SK-N-SH (cell line): ENCODE measurements at regions not wholly inside any gene's neighbourhood (a gene's known extent, or its start where the extent isn't known, plus 50 kb on each side); places are given as distances from the start of the nearest gene placed in this dataset.

Experiments
- CTCF ChIA-PET: fragments of 300-600, 350-600 bp; formaldehyde crosslinking; extraction: SDS; loops from one replicate; lab custom pipeline; 2021; lab: Yijun Ruan, JAX
- POLR2A ChIA-PET: fragments of 350-600 bp; sonication (Branson Sonifier 250); formaldehyde crosslinking; extraction: SDS; loops from one replicate; lab custom pipeline; 2020; ENCODE audit warnings: antibody characterized with exemption, inconsistent platforms; lab: Yijun Ruan, JAX
- DNase-seq: peaks from one replicate; pipeline ENCODE4 v3.0.0; 2012
- H2AFZ ChIP-seq: fragments of 200-600 bp; sonication (generic); 2 replicates; pipeline ENCODE4 v1.8.1; 2016; ENCODE audit warnings: antibody characterized with exemption, mild to moderate bottlenecking, low read depth
- H3F3A ChIP-seq: fragments of 200-600 bp; sonication (generic); replicated peaks from 2 replicates; pipeline ENCODE3; 2016; ENCODE audit warnings: antibody characterized with exemption, mild to moderate bottlenecking; ENCODE audit not compliant: insufficient read depth
- H3K27ac ChIP-seq, 2 experiments: fragments of 200-500 bp in 1 of 2; fragments of 200-600 bp in 1 of 2; sonication (Bioruptor generic) in 1 of 2; sonication (generic), shearing (Covaris generic) in 1 of 2; 2 replicates each; pipeline versions ENCODE4 v1.5.1 to v1.6.1; 2014 to 2016; ENCODE audit warnings: low read depth in 2 of 2, inconsistent platforms in 1 of 2, low read length in 1 of 2, mild to moderate bottlenecking in 1 of 2, mixed read lengths in 1 of 2
- H3K27me3 ChIP-seq: fragments of 200-600 bp; sonication (generic), shearing (Covaris generic); 2 replicates; pipeline ENCODE4 v1.6.1; 2016; ENCODE audit warnings: mixed run types; ENCODE audit not compliant: insufficient read depth
- H3K36me3 ChIP-seq, 2 experiments: fragments of 200-500 bp in 1 of 2; fragments of 200-600 bp in 1 of 2; sonication (Bioruptor generic) in 1 of 2; sonication (generic) in 1 of 2; replicated peaks in 1 of 2; 2 replicates each; pipeline versions ENCODE3 to v1.5.1; 2014 to 2016; ENCODE audit warnings: low read length in 1 of 2, mild to moderate bottlenecking in 1 of 2; ENCODE audit not compliant: insufficient read depth in 2 of 2, control insufficient read depth in 1 of 2
- H3K4me1 ChIP-seq, 2 experiments: fragments of 200-500 bp in 1 of 2; fragments of 200-600 bp in 1 of 2; sonication (Bioruptor generic) in 1 of 2; sonication (generic), shearing (Covaris generic) in 1 of 2; 2 replicates each; pipeline versions ENCODE4 v1.5.1 to v1.6.1; 2014 to 2016; ENCODE audit warnings: low read depth in 1 of 2, low read length in 1 of 2, mixed run types in 1 of 2; ENCODE audit not compliant: insufficient read depth in 2 of 2, control insufficient read depth in 1 of 2
- H3K4me2 ChIP-seq: fragments of 200-600 bp; sonication (generic), shearing (Covaris generic); 2 replicates; pipeline ENCODE4 v1.6.1; 2017; ENCODE audit warnings: mixed run types
- H3K4me3 ChIP-seq, 2 experiments: fragments of 200-500 bp in 1 of 2; fragments of 200-600 bp in 1 of 2; sonication (Bioruptor generic) in 1 of 2; sonication (generic), shearing (Covaris generic) in 1 of 2; 2 replicates each; pipeline versions ENCODE4 v1.5.1 to v1.8.1; 2014 to 2016; ENCODE audit warnings: low read depth in 2 of 2, inconsistent platforms in 1 of 2, low read length in 1 of 2, mild to moderate bottlenecking in 1 of 2, mixed read lengths in 1 of 2, moderate library complexity in 1 of 2
- H3K79me2 ChIP-seq: fragments of 200-600 bp; sonication (generic); 2 replicates; pipeline ENCODE4 v1.8.1; 2017; ENCODE audit warnings: mild to moderate bottlenecking; ENCODE audit not compliant: insufficient read depth
- H3K9ac ChIP-seq: fragments of 200-600 bp; sonication (generic); 2 replicates; pipeline ENCODE4 v1.6.1; 2017; ENCODE audit warnings: mixed run types
- H3K9me2 ChIP-seq: fragments of 200-600 bp; sonication (generic); 2 replicates; pipeline ENCODE4 v1.6.1; 2017; ENCODE audit warnings: mixed run types
- H3K9me3 ChIP-seq: fragments of 200-600 bp; sonication (generic); 2 replicates; pipeline ENCODE4 v1.6.1; 2017; ENCODE audit warnings: mixed run types, mild to moderate bottlenecking, moderate library complexity
- H4K20me1 ChIP-seq: fragments of 200-600 bp; sonication (generic); 2 replicates; pipeline ENCODE4 v1.6.1; 2017; ENCODE audit warnings: mild to moderate bottlenecking, mixed run types; ENCODE audit not compliant: insufficient read depth
- CTCF ChIP-seq: fragments of 200-600 bp; sonication (generic); IDR thresholded peaks from 2 replicates; pipeline ENCODE4 v1.6.1; 2017; ENCODE audit warnings: antibody characterized with exemption, mild to moderate bottlenecking, moderate library complexity
- EP300 ChIP-seq, 2 experiments: IDR thresholded peaks; 2 replicates each; pipeline versions ENCODE4 v1.4.0 to v1.6.1; 2012; ENCODE audit warnings: borderline replicate concordance in 1 of 2, low read depth in 1 of 2, low read length in 1 of 2
- EZH2phosphoT487 ChIP-seq: fragments of 200-600 bp; sonication (generic); IDR thresholded peaks from 2 replicates; pipeline ENCODE4 v1.6.1; 2017; ENCODE audit warnings: low read depth, mixed run types, mild to moderate bottlenecking, antibody characterized with exemption, moderate library complexity, borderline replicate concordance
- GABPA ChIP-seq: IDR thresholded peaks from 2 replicates; pipeline ENCODE4 v1.4.0; 2012; ENCODE audit warnings: low read depth, mild to moderate bottlenecking
- GATA2 ChIP-seq: sonication (generic); formaldehyde crosslinking; IDR thresholded peaks from 2 replicates; pipeline ENCODE4 v1.5.0; 2020; ENCODE audit warnings: mild to moderate bottlenecking, missing genetic modification reagents
- JUND ChIP-seq: IDR thresholded peaks from 2 replicates; pipeline ENCODE4 v1.4.0; 2012
- MXI1 ChIP-seq: IDR thresholded peaks from 2 replicates; pipeline ENCODE4 v1.6.1; 2012; ENCODE audit warnings: mild to moderate bottlenecking, low read depth, low read length, improper control_type of control experiment
- NFIC ChIP-seq: IDR thresholded peaks from 2 replicates; pipeline ENCODE4 v1.4.0; 2012; ENCODE audit warnings: borderline replicate concordance
- PBX3 ChIP-seq: IDR thresholded peaks from 2 replicates; pipeline ENCODE4; 2012
- POLR2AphosphoS5 ChIP-seq: IDR thresholded peaks from 2 replicates; pipeline ENCODE4 v1.6.1; 2012; ENCODE audit warnings: low read depth, low read length
- RAD21 ChIP-seq: IDR thresholded peaks from 2 replicates; pipeline ENCODE4 v1.6.1; 2012; ENCODE audit warnings: mild to moderate bottlenecking, low read length
- RFX5 ChIP-seq: IDR thresholded peaks from 2 replicates; pipeline ENCODE4 v1.6.1; 2012; ENCODE audit warnings: mild to moderate bottlenecking, improper control_type of control experiment, low read length
- RXRA ChIP-seq: IDR thresholded peaks from 2 replicates; pipeline ENCODE4 v1.4.0; 2012; ENCODE audit warnings: low read depth, mild to moderate bottlenecking, borderline replicate concordance
- SIN3A ChIP-seq: IDR thresholded peaks from 2 replicates; pipeline ENCODE4 v1.6.1; 2012; ENCODE audit warnings: low read depth, mild to moderate bottlenecking, low read length, moderate library complexity, borderline replicate concordance
- TAF1 ChIP-seq: IDR thresholded peaks from 2 replicates; pipeline ENCODE4 v1.6.1; 2012; ENCODE audit warnings: low read depth, mild to moderate bottlenecking, low read length, moderate library complexity, borderline replicate concordance
- TEAD4 ChIP-seq: IDR thresholded peaks from 2 replicates; pipeline ENCODE4 v1.4.0; 2012; ENCODE audit warnings: mild to moderate bottlenecking, borderline replicate concordance; ENCODE audit not compliant: insufficient read depth
- USF1 ChIP-seq: IDR thresholded peaks from 2 replicates; pipeline ENCODE4 v1.4.0; 2012; ENCODE audit warnings: low read depth, borderline replicate concordance
- YY1 ChIP-seq: IDR thresholded peaks from 2 replicates; pipeline ENCODE4 v1.4.0; 2012; ENCODE audit warnings: low read depth, mild to moderate bottlenecking
- whole genome bisulfite sequencing: methylation state at CpG from one replicate; pipeline ENCODE4 v1.1.6; 2017; ENCODE audit warnings: low lambda C conversion rate; 5-methylcytosine and 5-hydroxymethylcytosine counted together
- TF ChIP-seq, protein P1 (sequence below): IDR thresholded peaks from 2 replicates; pipeline ENCODE4 v1.4.0; 2012; ENCODE audit warnings: low read depth

DNA sequence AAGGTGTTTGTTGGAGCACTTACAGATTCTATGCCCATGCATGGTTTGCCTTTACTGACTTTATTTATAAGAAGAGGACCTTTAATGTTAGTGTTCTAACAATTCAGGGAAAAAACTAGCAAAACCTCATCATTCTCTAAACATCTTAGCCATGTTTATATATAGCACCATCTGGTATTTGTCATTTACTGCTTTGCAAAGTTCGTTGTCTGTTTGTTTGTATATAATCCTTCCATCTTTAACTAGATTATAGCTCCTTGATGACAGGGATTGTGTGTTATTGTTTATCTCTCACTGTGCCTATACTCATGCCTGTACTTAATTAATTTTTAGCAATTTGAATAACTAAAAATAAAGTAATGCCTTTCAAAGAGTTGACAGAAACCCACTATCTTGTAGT, 170.6 kb upstream of the PACRGL start:
- Histone ChIP-seq H3K9me2 (no peaks in the 10 kb centered on the region), H3F3A (peaks cover 26% of the 10 kb centered on the region), H3K79me2 (no peaks in the 10 kb centered on the region), H3K36me3 (peaks cover 54 to 58% of the 10 kb centered on the region in 2 experiments), H3K4me1 (peaks cover 0 to 12% of the 10 kb centered on the region in 2 experiments; a peak in 3 of 4 replicates), H3K4me2 (no peak overlapping the region), H3K27ac (no peak overlapping the region), H2AFZ (no peak overlapping the region), H3K9ac (no peak overlapping the region), H4K20me1 (no peaks in the 10 kb centered on the region), H3K27me3 (no peaks in the 10 kb centered on the region), H3K9me3 (no peaks in the 10 kb centered on the region), H3K4me3 (no peak overlapping the region)
- no peak for DNase-seq
- 71% methylated on average over 1 of the region's 1 CpG for WGBS
- POLR2A ChIA-PET, result no interaction called here
- CTCF ChIA-PET, result interaction anchor here (1.7 kb wide), 1 partner anchor 15 kb away, joined by 7 read pairs; no protein-coding TSS in a partner anchor
- no peak for TF ChIP-seq JUND
- TF ChIP-seq SIN3A, result no peak
- no peak for TF ChIP-seq GATA2 (CRISPR knock-in tag)
- TF ChIP-seq USF1, result no peak
- no peak for TF ChIP-seq MXI1
- no peak for TF ChIP-seq RAD21
- no peak for TF ChIP-seq CTCF
- TF ChIP-seq RXRA, result no peak
- TF ChIP-seq TEAD4, result no peak
- TF ChIP-seq TAF1, result no peak
- no peak for TF ChIP-seq RFX5
- no peak for TF ChIP-seq EP300 (IDR thresholded peaks at IDR 0.05; ENCODE audit: borderline replicate concordance in 1 of 2, low read depth in 1 of 2, low read length in 1 of 2)
- TF ChIP-seq, protein P1, sequence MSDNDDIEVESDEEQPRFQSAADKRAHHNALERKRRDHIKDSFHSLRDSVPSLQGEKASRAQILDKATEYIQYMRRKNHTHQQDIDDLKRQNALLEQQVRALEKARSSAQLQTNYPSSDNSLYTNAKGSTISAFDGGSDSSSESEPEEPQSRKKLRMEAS, result no peak
- no peak for TF ChIP-seq PBX3
- no peak for TF ChIP-seq NFIC
- TF ChIP-seq GABPA, result no peak
- TF ChIP-seq POLR2AphosphoS5, result no peak
- TF ChIP-seq EZH2phosphoT487, result no peak
- TF ChIP-seq YY1, result no peak
